Ishikawa (cell line): ENCODE measurements at regions not wholly inside any gene's neighbourhood (a gene's known extent, or its start where the extent isn't known, plus 50 kb on each side); places are given as distances from the start of the nearest gene placed in this dataset.

Source experiments
- CEBPB ChIP-seq: IDR thresholded peaks from 2 replicates; pipeline ENCODE4 v1.6.1; 2012
- CREB1 ChIP-seq: IDR thresholded peaks from 2 replicates; pipeline ENCODE4 v1.6.1; 2012; ENCODE audit warnings: low read depth
- EGR1 ChIP-seq: IDR thresholded peaks from 2 replicates; pipeline ENCODE4 v1.6.1; 2012
- EP300 ChIP-seq: IDR thresholded peaks from 2 replicates; pipeline ENCODE4 v1.6.1; 2012; ENCODE audit warnings: borderline replicate concordance
- FOXM1 ChIP-seq: IDR thresholded peaks from 2 replicates; pipeline ENCODE4 v1.6.1; 2012; ENCODE audit warnings: low read depth, borderline replicate concordance
- NFIC ChIP-seq: IDR thresholded peaks from 2 replicates; pipeline ENCODE4 v1.6.1; 2012
- RAD21 ChIP-seq: IDR thresholded peaks from 2 replicates; pipeline ENCODE4 v1.6.1; 2012; ENCODE audit warnings: low read depth
- TAF1 ChIP-seq: IDR thresholded peaks from 2 replicates; pipeline ENCODE4 v1.6.1; 2012; ENCODE audit warnings: low read depth, mild to moderate bottlenecking
- TCF12 ChIP-seq: IDR thresholded peaks from 2 replicates; pipeline ENCODE4 v1.6.1; 2012; ENCODE audit warnings: low read depth
- YY1 ChIP-seq: IDR thresholded peaks from 2 replicates; pipeline ENCODE4 v1.6.1; 2012; ENCODE audit warnings: low read depth
- ZBTB7A ChIP-seq: IDR thresholded peaks from 2 replicates; pipeline ENCODE4 v1.6.1; 2012; ENCODE audit warnings: low read depth
- TF ChIP-seq, protein P1 (sequence below): IDR thresholded peaks from 2 replicates; pipeline ENCODE4 v1.6.1; 2012
- TF ChIP-seq, protein P2 (sequence below): IDR thresholded peaks from 2 replicates; pipeline ENCODE4 v1.6.1; 2012; ENCODE audit warnings: low read depth, mild to moderate bottlenecking
- TF ChIP-seq, protein P3 (sequence below): IDR thresholded peaks from 2 replicates; pipeline ENCODE4 v1.6.1; 2012

DNA sequence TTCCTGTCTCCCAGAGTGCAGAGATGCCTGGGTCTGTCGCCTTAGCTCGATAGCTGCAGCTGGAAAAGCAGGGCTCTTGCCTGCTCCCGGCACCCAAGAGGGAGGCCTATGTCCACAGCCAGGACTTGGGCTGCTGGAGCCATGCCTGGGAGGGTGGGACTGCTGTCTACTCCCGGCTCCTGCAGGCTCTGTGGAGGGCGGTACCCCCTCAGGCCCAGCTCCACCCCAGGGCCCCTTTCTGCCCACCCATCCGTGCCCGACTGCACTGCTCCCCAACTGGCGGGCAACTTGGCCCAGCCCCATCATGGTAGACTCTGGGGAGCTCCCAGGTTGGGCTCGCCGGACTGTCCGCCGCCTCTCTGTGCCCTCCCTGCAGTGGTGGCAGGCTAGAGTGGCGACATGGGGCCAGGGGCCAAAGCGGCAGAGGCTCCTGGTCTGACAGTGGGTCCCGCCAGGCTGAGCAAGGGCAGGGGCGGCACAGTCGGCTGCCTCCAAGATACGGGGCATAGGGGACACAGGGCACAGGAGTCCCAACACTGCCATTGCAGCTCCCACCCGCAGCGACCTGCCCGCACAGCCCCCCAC is 901.0 kb downstream of the CCDC85A start:
- TF ChIP-seq CEBPB (no peak), YY1 (no peak), TAF1 (no peak), RAD21 (no peak), NFIC (no peak), TCF12 (no peak), EP300 (no peak), EGR1 (no peak), CREB1 (no peak), FOXM1 (no peak), ZBTB7A (no peak)
- TF ChIP-seq, protein P1, sequence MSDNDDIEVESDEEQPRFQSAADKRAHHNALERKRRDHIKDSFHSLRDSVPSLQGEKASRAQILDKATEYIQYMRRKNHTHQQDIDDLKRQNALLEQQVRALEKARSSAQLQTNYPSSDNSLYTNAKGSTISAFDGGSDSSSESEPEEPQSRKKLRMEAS = no peak
- TF ChIP-seq, protein P2, sequence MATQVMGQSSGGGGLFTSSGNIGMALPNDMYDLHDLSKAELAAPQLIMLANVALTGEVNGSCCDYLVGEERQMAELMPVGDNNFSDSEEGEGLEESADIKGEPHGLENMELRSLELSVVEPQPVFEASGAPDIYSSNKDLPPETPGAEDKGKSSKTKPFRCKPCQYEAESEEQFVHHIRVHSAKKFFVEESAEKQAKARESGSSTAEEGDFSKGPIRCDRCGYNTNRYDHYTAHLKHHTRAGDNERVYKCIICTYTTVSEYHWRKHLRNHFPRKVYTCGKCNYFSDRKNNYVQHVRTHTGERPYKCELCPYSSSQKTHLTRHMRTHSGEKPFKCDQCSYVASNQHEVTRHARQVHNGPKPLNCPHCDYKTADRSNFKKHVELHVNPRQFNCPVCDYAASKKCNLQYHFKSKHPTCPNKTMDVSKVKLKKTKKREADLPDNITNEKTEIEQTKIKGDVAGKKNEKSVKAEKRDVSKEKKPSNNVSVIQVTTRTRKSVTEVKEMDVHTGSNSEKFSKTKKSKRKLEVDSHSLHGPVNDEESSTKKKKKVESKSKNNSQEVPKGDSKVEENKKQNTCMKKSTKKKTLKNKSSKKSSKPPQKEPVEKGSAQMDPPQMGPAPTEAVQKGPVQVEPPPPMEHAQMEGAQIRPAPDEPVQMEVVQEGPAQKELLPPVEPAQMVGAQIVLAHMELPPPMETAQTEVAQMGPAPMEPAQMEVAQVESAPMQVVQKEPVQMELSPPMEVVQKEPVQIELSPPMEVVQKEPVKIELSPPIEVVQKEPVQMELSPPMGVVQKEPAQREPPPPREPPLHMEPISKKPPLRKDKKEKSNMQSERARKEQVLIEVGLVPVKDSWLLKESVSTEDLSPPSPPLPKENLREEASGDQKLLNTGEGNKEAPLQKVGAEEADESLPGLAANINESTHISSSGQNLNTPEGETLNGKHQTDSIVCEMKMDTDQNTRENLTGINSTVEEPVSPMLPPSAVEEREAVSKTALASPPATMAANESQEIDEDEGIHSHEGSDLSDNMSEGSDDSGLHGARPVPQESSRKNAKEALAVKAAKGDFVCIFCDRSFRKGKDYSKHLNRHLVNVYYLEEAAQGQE = no peak
- TF ChIP-seq, protein P3, sequence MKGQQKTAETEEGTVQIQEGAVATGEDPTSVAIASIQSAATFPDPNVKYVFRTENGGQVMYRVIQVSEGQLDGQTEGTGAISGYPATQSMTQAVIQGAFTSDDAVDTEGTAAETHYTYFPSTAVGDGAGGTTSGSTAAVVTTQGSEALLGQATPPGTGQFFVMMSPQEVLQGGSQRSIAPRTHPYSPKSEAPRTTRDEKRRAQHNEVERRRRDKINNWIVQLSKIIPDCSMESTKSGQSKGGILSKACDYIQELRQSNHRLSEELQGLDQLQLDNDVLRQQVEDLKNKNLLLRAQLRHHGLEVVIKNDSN = no peak
